ENCODE measurements at regions not wholly inside any gene's neighbourhood (a gene's known extent, or its start where the extent isn't known, plus 50 kb on each side); places are given as distances from the start of the nearest gene placed in this dataset.

DNA sequence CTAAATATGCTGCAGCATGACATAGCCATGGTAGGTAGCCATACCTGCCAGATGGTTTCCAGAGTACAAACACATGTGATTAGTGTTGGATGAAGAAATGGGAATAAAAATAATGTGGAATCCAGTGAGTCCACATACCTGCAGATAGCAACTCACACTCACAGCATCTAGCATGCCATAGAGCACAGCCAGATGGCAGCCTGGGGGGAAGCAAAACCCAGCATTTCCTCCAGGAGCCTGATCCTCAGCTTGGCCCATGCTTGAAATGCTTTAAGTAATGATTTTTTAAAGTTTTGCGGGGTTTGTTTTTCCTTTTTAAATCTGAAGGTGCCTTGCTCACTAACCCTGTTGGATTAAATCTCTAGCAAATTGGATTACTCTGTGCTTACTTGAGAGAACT, 535.1 kb downstream of the STK39 start:
- Mint-ChIP-seq H3K27me3 (ENCODE audit: low read depth in 2 of 2) (peaks cover 0 to 15% of the 10 kb centered on the region in 2 donors), H3K36me3 (no peaks in the 10 kb centered on the region), H3K27ac (no peak overlapping the region), H3K4me3 (no peak overlapping the region), H3K4me1 (no peaks in the 10 kb centered on the region), H3K9me3 (no peaks in the 10 kb centered on the region)
- no peaks in the 10 kb centered on the region for H3K4me1 ChIP-seq (ENCODE audit: control insufficient read depth, insufficient read depth, low read length)
- 100% methylated on average over 1 of the region's 1 CpG for WGBS (ENCODE audit: insufficient coverage)
- no peaks in the 10 kb centered on the region for H3K27me3 ChIP-seq (ENCODE audit: control insufficient read depth, insufficient read depth, low read length)
- intact Hi-C loops (cut with micrococcal nuclease): no loop called here
- no peaks in the 10 kb centered on the region for H3K36me3 ChIP-seq (ENCODE audit: control insufficient read depth, insufficient read depth, low read length)
- no peak for DNase-seq
- H3K4me3 ChIP-seq (ENCODE audit: low read length): no peak overlapping the region
- ATAC-seq: no peak
- no peak for TF ChIP-seq CTCF (IDR thresholded peaks at IDR 0.05)
- H3K9me3 ChIP-seq (ENCODE audit: control insufficient read depth, insufficient read depth, low read length): no peaks in the 10 kb centered on the region
- H3K27ac ChIP-seq (ENCODE audit: low read length): no peak overlapping the region

DNA sequence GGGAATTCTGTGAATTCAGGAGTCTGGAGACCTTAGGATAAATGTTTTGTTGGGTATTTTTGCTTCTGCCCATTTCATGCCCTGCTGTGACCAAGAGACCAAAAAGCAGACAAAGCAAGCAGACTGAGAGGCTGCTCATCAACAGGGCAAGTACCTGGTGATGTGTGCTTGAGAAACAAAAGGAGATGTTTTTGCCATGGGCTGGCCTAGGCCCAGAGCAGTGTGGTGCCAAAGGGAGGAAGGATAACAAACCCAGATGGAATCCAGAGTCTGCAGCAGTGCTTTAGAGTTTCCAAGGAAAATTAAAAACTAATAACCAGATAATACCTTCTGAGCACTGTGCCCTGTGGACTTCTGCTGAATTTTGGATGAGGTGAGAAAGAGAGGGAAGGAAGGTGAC, 538.4 kb downstream of the STK39 start:
- TF ChIP-seq CTCF (IDR thresholded peaks at IDR 0.05): no peak
- H3K9me3 ChIP-seq (ENCODE audit: control insufficient read depth, insufficient read depth, low read length): no peaks in the 10 kb centered on the region
- no peaks in the 10 kb centered on the region for H3K36me3 ChIP-seq (ENCODE audit: control insufficient read depth, insufficient read depth, low read length)
- Mint-ChIP-seq H3K4me3 (no peak overlapping the region), H3K27me3 (ENCODE audit: low read depth in 2 of 2) (no peaks in the 10 kb centered on the region), H3K9me3 (no peaks in the 10 kb centered on the region), H3K27ac (no peak overlapping the region), H3K36me3 (no peaks in the 10 kb centered on the region), H3K4me1 (no peaks in the 10 kb centered on the region)
- H3K27ac ChIP-seq (ENCODE audit: low read length): no peak overlapping the region
- no peaks in the 10 kb centered on the region for H3K4me1 ChIP-seq (ENCODE audit: control insufficient read depth, insufficient read depth, low read length)
- ATAC-seq (no peak), DNase-seq (no peak)
- H3K4me3 ChIP-seq (ENCODE audit: low read length): no peak overlapping the region
- intact Hi-C loops (cut with micrococcal nuclease): no loop called here
- H3K27me3 ChIP-seq (ENCODE audit: control insufficient read depth, insufficient read depth, low read length): no peaks in the 10 kb centered on the region

DNA sequence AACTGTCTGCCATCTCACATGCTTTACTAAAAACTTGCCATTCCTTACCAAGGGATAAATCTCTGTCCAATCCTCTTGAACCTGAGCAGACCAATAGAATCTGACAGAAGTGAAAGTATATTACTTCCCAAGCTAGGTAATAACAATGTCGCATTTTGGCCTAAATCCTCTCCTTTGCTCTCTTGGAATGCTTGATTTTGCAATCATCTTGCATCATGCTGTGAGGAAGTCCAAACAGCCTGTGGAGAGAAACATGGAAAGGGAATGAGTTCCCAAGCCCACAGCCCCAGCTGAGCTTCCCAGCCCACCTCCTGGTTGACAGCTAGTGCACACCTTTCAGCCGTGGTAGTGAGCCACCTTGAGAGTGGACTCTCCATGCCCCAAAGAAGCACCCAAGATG, 540.6 kb downstream of the STK39 start:
- no peak for DNase-seq
- H3K27me3 ChIP-seq (ENCODE audit: control insufficient read depth, insufficient read depth, low read length): no peaks in the 10 kb centered on the region
- Mint-ChIP-seq H3K9me3 (no peaks in the 10 kb centered on the region), H3K4me1 (no peaks in the 10 kb centered on the region), H3K27me3 (ENCODE audit: low read depth in 2 of 2) (no peaks in the 10 kb centered on the region), H3K27ac (no peak overlapping the region), H3K36me3 (no peaks in the 10 kb centered on the region), H3K4me3 (no peak overlapping the region)
- H3K4me1 ChIP-seq (ENCODE audit: control insufficient read depth, insufficient read depth, low read length): no peaks in the 10 kb centered on the region
- TF ChIP-seq CTCF (IDR thresholded peaks at IDR 0.05): no peak
- WGBS (ENCODE audit: insufficient coverage): 92% methylated on average over 2 of the region's 2 CpGs
- H3K4me3 ChIP-seq (ENCODE audit: low read length): no peak overlapping the region
- H3K36me3 ChIP-seq (ENCODE audit: control insufficient read depth, insufficient read depth, low read length): no peaks in the 10 kb centered on the region
- intact Hi-C loops (cut with micrococcal nuclease): no loop called here
- no peak overlapping the region for H3K27ac ChIP-seq (ENCODE audit: low read length)
- no peaks in the 10 kb centered on the region for H3K9me3 ChIP-seq (ENCODE audit: control insufficient read depth, insufficient read depth, low read length)
- ATAC-seq: no peak

- Histone ChIP-seq H3K36me3 (ENCODE audit: control insufficient read depth, insufficient read depth, low read length) (no peaks in the 10 kb centered on the region), H3K9me3 (ENCODE audit: control insufficient read depth, insufficient read depth, low read length) (no peaks in the 10 kb centered on the region), H3K27me3 (ENCODE audit: control insufficient read depth, insufficient read depth, low read length) (no peaks in the 10 kb centered on the region), H3K4me1 (ENCODE audit: control insufficient read depth, insufficient read depth, low read length) (no peaks in the 10 kb centered on the region), H3K4me3 (ENCODE audit: low read length) (no peak overlapping the region), H3K27ac (ENCODE audit: low read length) (no peak overlapping the region)
- H3K4me3 Mint-ChIP-seq: no peak overlapping the region
- no peaks in the 10 kb centered on the region for H3K9me3 Mint-ChIP-seq
- H3K4me1 Mint-ChIP-seq: no peaks in the 10 kb centered on the region
- H3K27ac Mint-ChIP-seq: no peak overlapping the region
- intact Hi-C loops (cut with micrococcal nuclease): no loop called here
- no peak for DNase-seq
- no peaks in the 10 kb centered on the region for H3K36me3 Mint-ChIP-seq
- TF ChIP-seq CTCF (IDR thresholded peaks at IDR 0.05): no peak
- ATAC-seq: no peak
- WGBS (ENCODE audit: insufficient coverage): 30% methylated on average over 3 of the region's 3 CpGs
- no peaks in the 10 kb centered on the region for H3K27me3 Mint-ChIP-seq (ENCODE audit: low read depth in 2 of 2)
These were observed 544.0 kb downstream of the STK39 start for GRCh38 chr2:167703441-167703840.
